DND-41 (cell line): ENCODE measurements at regions not wholly inside any gene's neighbourhood (a gene's known extent, or its start where the extent isn't known, plus 50 kb on each side); places are given as distances from the start of the nearest gene placed in this dataset.

ENCODE experiments used
- ATAC-seq: fragments of 200-7000 bp; cut with Tn5 transposase; 3 replicates; pipeline ENCODE4 v1.9.1; 2021; ENCODE audit warnings: low read depth; ENCODE audit not compliant: insufficient read depth
- DNase-seq: peaks from one replicate; pipeline ENCODE4 v3.0.0-alpha.2; 2020
- H2AFZ ChIP-seq: 2 replicates; pipeline ENCODE4 v1.6.0; 2012; ENCODE audit warnings: low read depth, low read length
- H3K27ac ChIP-seq: 2 replicates; pipeline ENCODE4 v1.5.1; 2012; ENCODE audit warnings: low read length, inconsistent platforms
- H3K27me3 ChIP-seq: fragments of 200-600 bp; sonication (generic); 2 replicates; pipeline ENCODE4 v1.6.0; 2012; ENCODE audit warnings: low read length, mild to moderate bottlenecking, inconsistent platforms; ENCODE audit not compliant: insufficient read depth, poor library complexity
- H3K36me3 ChIP-seq: 2 replicates; pipeline ENCODE4 v1.5.1; 2012; ENCODE audit warnings: low read length, inconsistent platforms; ENCODE audit not compliant: insufficient read depth
- H3K4me1 ChIP-seq: 2 replicates; pipeline ENCODE4 v1.5.1; 2012; ENCODE audit warnings: mild to moderate bottlenecking, low read length; ENCODE audit not compliant: insufficient read depth
- H3K4me2 ChIP-seq: 2 replicates; pipeline ENCODE4 v1.6.0; 2012; ENCODE audit warnings: mild to moderate bottlenecking, moderate library complexity, low read length, inconsistent platforms; ENCODE audit not compliant: insufficient read depth
- H3K4me3 ChIP-seq, 2 experiments: fragments of 200-600 bp in 1 of 2; shearing (Covaris generic) in 1 of 2; 2 replicates each; pipeline ENCODE4 v1.5.1; 2012 to 2016; ENCODE audit warnings: inconsistent platforms in 2 of 2, low read length in 2 of 2, mild to moderate bottlenecking in 2 of 2, low read depth in 1 of 2, moderate library complexity in 1 of 2
- H3K79me2 ChIP-seq: 2 replicates; pipeline ENCODE4 v1.6.0; 2012; ENCODE audit warnings: low read length, inconsistent platforms; ENCODE audit not compliant: insufficient read depth
- H3K9ac ChIP-seq: 2 replicates; pipeline ENCODE4 v1.6.0; 2012; ENCODE audit warnings: low read depth, mild to moderate bottlenecking, inconsistent platforms, low read length, moderate library complexity
- H3K9me3 ChIP-seq: 2 replicates; pipeline ENCODE4 v1.5.1; 2012; ENCODE audit warnings: low read length, moderate library complexity, mild to moderate bottlenecking, inconsistent platforms; ENCODE audit not compliant: insufficient read depth, severe bottlenecking
- H4K20me1 ChIP-seq: 2 replicates; pipeline ENCODE4 v1.6.0; 2012; ENCODE audit warnings: low read length; ENCODE audit not compliant: insufficient read depth
- EZH2 ChIP-seq: IDR thresholded peaks from 3 replicates; pipeline ENCODE4 v1.6.1; 2012; ENCODE audit warnings: borderline replicate concordance, low read depth, mild to moderate bottlenecking, moderate library complexity, low read length, inconsistent platforms; ENCODE audit not compliant: severe bottlenecking
- TF ChIP-seq, protein P1 (sequence below): IDR thresholded peaks from 2 replicates; pipeline ENCODE4 v1.5.1; 2012; ENCODE audit warnings: borderline replicate concordance, low read length, moderate library complexity, mild to moderate bottlenecking; ENCODE audit not compliant: poor library complexity, severe bottlenecking; ENCODE audit errors: extremely low read depth

DNA sequence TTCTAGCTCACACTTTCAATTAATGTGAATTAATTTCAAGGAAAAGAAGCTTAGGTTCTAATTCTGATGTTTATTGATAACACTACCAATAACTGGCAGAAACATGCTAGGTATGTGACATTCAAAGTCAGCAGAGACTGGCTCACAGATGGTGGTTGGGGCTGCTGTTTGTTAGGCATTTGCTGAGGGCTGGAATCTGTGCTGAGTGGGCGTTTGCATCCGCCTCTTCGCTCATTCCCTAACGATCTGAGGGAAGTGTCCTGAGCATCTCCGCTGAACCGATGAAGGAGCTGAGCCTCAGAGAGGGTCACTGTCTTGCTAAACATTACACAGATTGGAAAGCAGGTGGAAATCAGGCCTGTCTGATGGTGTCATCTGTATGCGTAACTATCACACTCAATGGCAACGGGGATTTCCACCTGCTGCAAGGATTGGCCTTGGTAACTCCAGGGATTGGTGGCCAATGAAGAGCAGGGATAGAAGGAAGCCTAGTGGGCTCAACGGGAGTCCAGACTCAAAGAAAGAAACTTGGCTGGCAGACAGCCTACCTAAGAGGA is 338.9 kb downstream of the TEX29 start:
- no peak overlapping the region for H2AFZ ChIP-seq
- H3K9me3 ChIP-seq: no peaks in the 10 kb centered on the region
- no peak for ATAC-seq
- H3K36me3 ChIP-seq: no peaks in the 10 kb centered on the region
- no peak overlapping the region for H3K4me3 ChIP-seq
- H3K9ac ChIP-seq: no peak overlapping the region
- no peak overlapping the region for H3K4me2 ChIP-seq
- no peaks in the 10 kb centered on the region for H3K4me1 ChIP-seq
- H3K79me2 ChIP-seq: no peaks in the 10 kb centered on the region
- H3K27me3 ChIP-seq: peaks cover 2% of the 10 kb centered on the region
- TF ChIP-seq, protein P1, sequence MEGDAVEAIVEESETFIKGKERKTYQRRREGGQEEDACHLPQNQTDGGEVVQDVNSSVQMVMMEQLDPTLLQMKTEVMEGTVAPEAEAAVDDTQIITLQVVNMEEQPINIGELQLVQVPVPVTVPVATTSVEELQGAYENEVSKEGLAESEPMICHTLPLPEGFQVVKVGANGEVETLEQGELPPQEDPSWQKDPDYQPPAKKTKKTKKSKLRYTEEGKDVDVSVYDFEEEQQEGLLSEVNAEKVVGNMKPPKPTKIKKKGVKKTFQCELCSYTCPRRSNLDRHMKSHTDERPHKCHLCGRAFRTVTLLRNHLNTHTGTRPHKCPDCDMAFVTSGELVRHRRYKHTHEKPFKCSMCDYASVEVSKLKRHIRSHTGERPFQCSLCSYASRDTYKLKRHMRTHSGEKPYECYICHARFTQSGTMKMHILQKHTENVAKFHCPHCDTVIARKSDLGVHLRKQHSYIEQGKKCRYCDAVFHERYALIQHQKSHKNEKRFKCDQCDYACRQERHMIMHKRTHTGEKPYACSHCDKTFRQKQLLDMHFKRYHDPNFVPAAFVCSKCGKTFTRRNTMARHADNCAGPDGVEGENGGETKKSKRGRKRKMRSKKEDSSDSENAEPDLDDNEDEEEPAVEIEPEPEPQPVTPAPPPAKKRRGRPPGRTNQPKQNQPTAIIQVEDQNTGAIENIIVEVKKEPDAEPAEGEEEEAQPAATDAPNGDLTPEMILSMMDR: no peak
- no peak for TF ChIP-seq EZH2
- no peak overlapping the region for H3K27ac ChIP-seq
- H4K20me1 ChIP-seq: no peaks in the 10 kb centered on the region
- DNase-seq: no peak

DNA sequence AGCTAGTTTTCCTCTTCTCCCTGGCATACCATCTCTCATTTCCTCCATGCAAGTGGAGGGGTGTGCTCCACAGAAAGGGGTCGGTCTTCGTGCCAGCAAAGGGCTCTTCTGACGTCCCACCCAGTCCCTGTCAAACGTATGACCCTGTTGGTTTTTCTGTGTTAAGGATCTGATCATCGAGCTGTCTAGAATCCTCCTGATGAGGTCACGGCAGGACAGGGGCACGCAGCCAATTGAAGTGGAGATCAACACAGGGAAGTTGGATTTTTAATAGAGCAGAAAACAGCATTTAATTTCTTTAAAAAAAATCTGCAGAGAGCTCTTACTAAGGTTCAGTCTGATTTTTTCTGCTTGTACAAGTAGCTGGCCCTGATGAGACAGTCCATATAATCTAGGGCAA is 339.4 kb downstream of the TEX29 start:
- TF ChIP-seq, protein P1: no peak
- TF ChIP-seq EZH2: no peak
- Histone ChIP-seq H3K4me1 (no peaks in the 10 kb centered on the region), H3K79me2 (no peaks in the 10 kb centered on the region), H3K9me3 (no peaks in the 10 kb centered on the region), H3K9ac (no peak overlapping the region), H3K4me3 (no peak overlapping the region), H3K27me3 (no peaks in the 10 kb centered on the region), H2AFZ (no peak overlapping the region), H3K36me3 (no peaks in the 10 kb centered on the region), H4K20me1 (no peaks in the 10 kb centered on the region), H3K27ac (no peak overlapping the region), H3K4me2 (no peak overlapping the region)
- DNase-seq (no peak), ATAC-seq (no peak)

DNA sequence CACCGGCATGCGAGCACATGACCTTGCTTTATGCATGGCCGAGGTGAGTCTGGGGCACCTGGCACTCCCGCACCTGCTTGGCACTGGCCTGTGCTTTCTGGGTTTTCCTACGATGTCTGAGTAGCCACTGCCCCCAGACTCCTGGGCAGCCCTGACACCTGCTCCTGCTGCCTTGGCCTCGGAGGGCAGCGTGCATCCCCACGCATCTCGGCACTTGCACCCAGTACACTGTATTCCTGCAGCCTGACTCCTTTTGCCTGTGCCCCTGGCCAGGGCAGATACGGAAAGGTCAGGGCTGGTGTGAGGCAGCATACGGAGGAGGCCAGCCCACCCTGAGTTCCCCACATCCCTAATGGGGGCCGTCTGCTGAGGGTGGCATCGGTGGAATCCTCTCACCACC is 340.6 kb downstream of the TEX29 start:
- Histone ChIP-seq H3K27ac (no peak overlapping the region), H3K79me2 (no peaks in the 10 kb centered on the region), H3K36me3 (no peaks in the 10 kb centered on the region), H3K9ac (no peak overlapping the region), H2AFZ (no peak overlapping the region), H3K4me1 (no peaks in the 10 kb centered on the region), H3K4me3 (no peak overlapping the region), H4K20me1 (no peaks in the 10 kb centered on the region), H3K9me3 (no peaks in the 10 kb centered on the region), H3K27me3 (no peaks in the 10 kb centered on the region), H3K4me2 (no peak overlapping the region)
- TF ChIP-seq EZH2: no peak
- TF ChIP-seq, protein P1: no peak
- DNase-seq (no peak), ATAC-seq (no peak)

DNA sequence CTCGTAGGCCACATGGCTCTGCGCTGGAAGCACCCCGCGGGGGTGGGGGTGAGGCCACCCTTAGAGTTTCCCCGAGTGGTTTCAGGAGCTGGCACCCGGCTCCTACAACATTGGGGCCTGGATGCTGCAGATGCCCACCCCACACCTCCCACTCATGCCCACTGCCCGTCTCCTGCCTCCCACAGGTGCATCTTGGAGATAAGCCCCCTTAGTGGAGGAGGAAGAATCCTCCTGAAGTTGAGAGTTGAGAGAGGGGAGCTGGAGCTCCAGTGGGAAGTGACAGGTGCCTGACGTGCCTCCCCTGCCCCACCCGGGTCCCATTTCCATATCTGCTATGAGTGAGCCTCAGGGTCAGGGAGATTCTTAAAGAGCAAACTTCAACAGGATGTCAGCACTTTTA is 341.3 kb downstream of the TEX29 start:
- DNase-seq: no peak
- Histone ChIP-seq H3K4me3 (no peak overlapping the region), H3K9ac (no peak overlapping the region), H4K20me1 (no peaks in the 10 kb centered on the region), H3K79me2 (no peaks in the 10 kb centered on the region), H3K4me2 (no peak overlapping the region), H3K36me3 (no peaks in the 10 kb centered on the region), H3K9me3 (no peaks in the 10 kb centered on the region), H2AFZ (no peak overlapping the region), H3K27me3 (no peaks in the 10 kb centered on the region), H3K27ac (no peak overlapping the region), H3K4me1 (no peaks in the 10 kb centered on the region)
- TF ChIP-seq EZH2: no peak
- TF ChIP-seq, protein P1: no peak
- ATAC-seq: no peak
